ENCODE measurements at regions not wholly inside any gene's neighbourhood (a gene's known extent, or its start where the extent isn't known, plus 50 kb on each side); places are given as distances from the start of the nearest gene placed in this dataset.

DNA sequence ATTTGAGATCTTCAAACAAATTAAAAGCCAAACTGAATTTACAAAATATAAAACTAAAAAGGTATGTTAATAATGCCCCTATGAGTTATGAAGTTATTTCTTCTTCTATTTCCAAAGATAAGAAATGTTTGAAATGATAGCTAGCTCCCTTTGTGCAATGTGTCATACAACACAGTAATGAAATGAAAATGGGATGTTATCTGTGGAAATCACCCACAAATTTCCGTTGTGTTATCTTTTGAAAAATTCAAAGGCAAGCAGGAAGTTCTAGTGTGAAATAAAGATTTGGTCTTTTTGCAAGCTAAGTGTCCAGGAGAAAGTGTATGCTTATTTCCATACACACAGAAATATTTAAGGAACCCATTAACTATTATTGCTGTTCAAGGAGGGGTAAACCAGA is 375.3 kb upstream of the PRR16 start:
- H2AK9ac ChIP-seq (replicated peaks; ENCODE audit: low read depth, low read length, poor library complexity): no peak overlapping the region
- no TSS peak for BruUV-seq (replicated peaks)
- H3K56ac ChIP-seq (ENCODE audit: extremely low read depth, insufficient read depth, low read length): no peak overlapping the region
- TF ChIP-seq, protein P1, sequence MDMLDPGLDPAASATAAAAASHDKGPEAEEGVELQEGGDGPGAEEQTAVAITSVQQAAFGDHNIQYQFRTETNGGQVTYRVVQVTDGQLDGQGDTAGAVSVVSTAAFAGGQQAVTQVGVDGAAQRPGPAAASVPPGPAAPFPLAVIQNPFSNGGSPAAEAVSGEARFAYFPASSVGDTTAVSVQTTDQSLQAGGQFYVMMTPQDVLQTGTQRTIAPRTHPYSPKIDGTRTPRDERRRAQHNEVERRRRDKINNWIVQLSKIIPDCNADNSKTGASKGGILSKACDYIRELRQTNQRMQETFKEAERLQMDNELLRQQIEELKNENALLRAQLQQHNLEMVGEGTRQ (IDR thresholded peaks at IDR 0.05; ENCODE audit: low read depth, low read length): no peak
- TF ChIP-seq NFE2L2 (IDR thresholded peaks at IDR 0.05; ENCODE audit: low read depth, low read length) (no peak), BHLHE40 (IDR thresholded peaks at IDR 0.05; ENCODE audit: low read depth, low read length) (no peak), FOS (IDR thresholded peaks at IDR 0.05; ENCODE audit: low read depth, low read length) (no peak), SMC3 (IDR thresholded peaks at IDR 0.05; ENCODE audit: low read depth, low read length) (no peak)
- TF ChIP-seq, protein P2, sequence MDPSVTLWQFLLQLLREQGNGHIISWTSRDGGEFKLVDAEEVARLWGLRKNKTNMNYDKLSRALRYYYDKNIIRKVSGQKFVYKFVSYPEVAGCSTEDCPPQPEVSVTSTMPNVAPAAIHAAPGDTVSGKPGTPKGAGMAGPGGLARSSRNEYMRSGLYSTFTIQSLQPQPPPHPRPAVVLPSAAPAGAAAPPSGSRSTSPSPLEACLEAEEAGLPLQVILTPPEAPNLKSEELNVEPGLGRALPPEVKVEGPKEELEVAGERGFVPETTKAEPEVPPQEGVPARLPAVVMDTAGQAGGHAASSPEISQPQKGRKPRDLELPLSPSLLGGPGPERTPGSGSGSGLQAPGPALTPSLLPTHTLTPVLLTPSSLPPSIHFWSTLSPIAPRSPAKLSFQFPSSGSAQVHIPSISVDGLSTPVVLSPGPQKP (IDR thresholded peaks at IDR 0.05; ENCODE audit: borderline replicate concordance, low read depth, low read length): no peak
- no peaks in the 10 kb centered on the region for H3K79me1 ChIP-seq (ENCODE audit: low read depth in 1 of 2, low read length in 2 of 2)
- intact Hi-C loops (cut with micrococcal nuclease) (no loop called here), in situ Hi-C loops (cut with MboI; ENCODE audit: low sequenced_read_pairs) (no loop called here), dilution Hi-C loops (cut with HindIII; ENCODE audit: low sequenced_read_pairs, unreplicated experiment) (no loop called here)
- no peak overlapping the region for H2BK15ac ChIP-seq (ENCODE audit: low read depth, low read length)
- POLR2A ChIA-PET (ENCODE audit: unreplicated experiment): no interaction called here
- no peaks in the 10 kb centered on the region for H3K9me3 ChIP-seq (ENCODE audit: control insufficient read depth, insufficient read depth, low read length)
- ATAC-seq (ENCODE audit: low read depth): no peak
- H3K9me1 ChIP-seq (ENCODE audit: insufficient read depth, low read length): no peaks in the 10 kb centered on the region
- H4K91ac ChIP-seq (ENCODE audit: insufficient read depth, low read depth, low read length): no peak overlapping the region
- no peak overlapping the region for H3K14ac ChIP-seq (replicated peaks; ENCODE audit: low read depth, low read length)
- H2AK5ac ChIP-seq (ENCODE audit: low read depth, low read length): no peak overlapping the region
- H2BK5ac ChIP-seq (ENCODE audit: low read depth, low read length, poor library complexity, severe bottlenecking): no peak overlapping the region
- no peak overlapping the region for H3K18ac ChIP-seq (ENCODE audit: low read depth, low read length)
- no peak overlapping the region for H2BK20ac ChIP-seq (ENCODE audit: low read depth, low read length)
- no peaks in the 10 kb centered on the region for H3K4me1 ChIP-seq (ENCODE audit: control insufficient read depth, insufficient read depth, low read length)
- H3K4ac ChIP-seq (ENCODE audit: low read depth, low read length): no peak overlapping the region
- H4K8ac ChIP-seq (ENCODE audit: low read depth in 2 of 2, low read length in 2 of 2): no peak overlapping the region
- H2BK120ac ChIP-seq (ENCODE audit: low read depth, low read length): no peak overlapping the region
- H4K5ac ChIP-seq (ENCODE audit: low read depth, low read length): no peak overlapping the region
- H3K9ac ChIP-seq (ENCODE audit: low read depth, low read length): no peak overlapping the region
- no peak overlapping the region for H3K23ac ChIP-seq (ENCODE audit: low read depth, low read length)
- no peaks in the 10 kb centered on the region for H3K27me3 ChIP-seq (ENCODE audit: control insufficient read depth, insufficient read depth, low read length)
- no peak overlapping the region for H3K4me3 ChIP-seq (ENCODE audit: insufficient read depth, low read depth, low read length)
- no CpG with 5 or more reads among the region's 1 CpG for WGBS, 2 experiments (ENCODE audit: extremely low coverage in 2 of 2, insufficient read length in 1 of 2)
- no peak overlapping the region for H3K27ac ChIP-seq (ENCODE audit: insufficient read depth, low read length)
- no peak overlapping the region for H2AFZ ChIP-seq (replicated peaks; ENCODE audit: low read length, poor library complexity)
- no peaks in the 10 kb centered on the region for H4K20me1 ChIP-seq (ENCODE audit: insufficient read depth, low read length)
- CTCF ChIA-PET: no interaction called here
- H3K4me2 ChIP-seq (ENCODE audit: low read depth, low read length): no peak overlapping the region
- no peak for DNase-seq
- no peaks in the 10 kb centered on the region for H3K36me3 ChIP-seq (ENCODE audit: control insufficient read depth, insufficient read depth, low read length)
